ENCODE measurements at regions not wholly inside any gene's neighbourhood (a gene's known extent, or its start where the extent isn't known, plus 50 kb on each side); places are given as distances from the start of the nearest gene placed in this dataset.
A peak's percentile ranks its signal among the peaks of the same experiment; 100 is the strongest.

DNA sequence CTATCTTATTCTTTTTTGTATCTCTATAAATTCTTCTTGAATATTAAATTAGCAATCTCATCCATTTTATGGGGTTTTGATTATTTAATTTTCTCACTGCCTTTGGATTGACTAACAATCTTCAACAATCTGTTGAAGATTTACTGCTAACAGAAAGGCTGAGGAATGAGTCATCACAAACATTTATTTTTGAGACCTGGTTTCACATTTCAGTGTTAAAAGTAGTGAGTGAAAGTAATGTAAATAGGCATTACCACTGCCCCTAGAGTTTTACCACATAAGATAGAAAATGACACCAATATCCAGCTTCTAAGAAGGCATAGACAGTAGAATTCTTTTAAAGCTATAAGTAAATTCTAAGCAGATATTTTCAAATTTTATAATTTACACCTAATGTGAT, 472.8 kb downstream of the OLFM4 start:
- H3K27me3 ChIP-seq: no peaks in the 10 kb centered on the region
- no peak for DNase-seq
- no peak overlapping the region for H3K4me3 ChIP-seq
- H3K27ac ChIP-seq: no peak overlapping the region
- no peaks in the 10 kb centered on the region for H3K4me1 ChIP-seq
- H3K36me3 ChIP-seq: no peaks in the 10 kb centered on the region
- H3K9me3 ChIP-seq: peaks cover 0 to 11% (median 0%) of the 10 kb centered on the region in 4 donors
- TF ChIP-seq POLR2A (IDR thresholded peaks at IDR 0.05) (no peak), EP300 (IDR thresholded peaks at IDR 0.05) (no peak), CTCF (IDR thresholded peaks at IDR 0.05) (no peak), POLR2AphosphoS5 (IDR thresholded peaks at IDR 0.05) (no peak)
- intact Hi-C loops (cut with DNase I; ENCODE audit: low total_unique reads): no loop called here

- Histone ChIP-seq H3K4me1 (no peaks in the 10 kb centered on the region), H3K4me3 (no peak overlapping the region), H3K36me3 (no peaks in the 10 kb centered on the region), H3K27ac (no peak overlapping the region), H3K9me3 (peaks cover 0 to 7% (median 0%) of the 10 kb centered on the region in 4 donors), H3K27me3 (no peaks in the 10 kb centered on the region)
- TF ChIP-seq POLR2AphosphoS5 (IDR thresholded peaks at IDR 0.05) (no peak), EP300 (IDR thresholded peaks at IDR 0.05) (no peak), CTCF (IDR thresholded peaks at IDR 0.05) (no peak), POLR2A (IDR thresholded peaks at IDR 0.05) (no peak)
- no peak for DNase-seq
- 51 to 68% (median 67%) methylated on average over 4 of the region's 4 CpGs for WGBS, 5 donors
- intact Hi-C loops (cut with DNase I; ENCODE audit: low total_unique reads): no loop called here
Measured at GRCh38 chr13:53507741-53508140, 479.1 kb downstream of the OLFM4 start.

DNA sequence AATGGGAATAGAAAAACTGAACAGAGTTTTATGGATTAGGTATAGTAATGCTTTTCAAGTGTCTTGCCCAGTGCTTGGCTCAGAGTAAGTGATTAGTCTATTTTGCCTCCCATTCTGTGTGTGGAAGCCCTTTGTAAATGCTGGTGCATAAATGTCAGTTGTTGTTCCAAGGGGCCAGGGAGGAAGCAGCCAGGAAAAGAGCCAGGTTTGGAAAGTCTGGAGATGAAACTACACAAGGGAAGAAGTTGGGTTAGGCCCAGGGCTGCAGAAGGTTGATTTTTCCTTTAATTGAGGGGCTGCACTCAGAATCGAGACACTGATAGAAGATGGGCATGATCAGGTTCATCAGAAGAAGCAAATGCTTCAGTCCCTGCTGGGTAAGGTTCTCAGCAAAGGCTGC, 484.0 kb downstream of the OLFM4 start:
- TF ChIP-seq POLR2A (IDR thresholded peaks at IDR 0.05): no peak
- no peak for TF ChIP-seq EP300 (IDR thresholded peaks at IDR 0.05)
- no peak for TF ChIP-seq POLR2AphosphoS5 (IDR thresholded peaks at IDR 0.05)
- TF ChIP-seq CTCF (IDR thresholded peaks at IDR 0.05): no peak
- Histone ChIP-seq H3K9me3 (no peaks in the 10 kb centered on the region), H3K27ac (no peak overlapping the region), H3K4me3 (no peak overlapping the region), H3K36me3 (no peaks in the 10 kb centered on the region), H3K4me1 (no peaks in the 10 kb centered on the region), H3K27me3 (no peaks in the 10 kb centered on the region)
- WGBS, 5 donors: 25 to 56% (median 34%) methylated on average over 1 of the region's 1 CpG
- intact Hi-C loops (cut with DNase I; ENCODE audit: low total_unique reads): no loop called here
- no peak for DNase-seq

GRCh38 chr13:53513226-53513625, 484.6 kb downstream of the OLFM4 start:
- H3K4me3 ChIP-seq: no peak overlapping the region
- 46 to 61% (median 51%) methylated on average over 4 of the region's 4 CpGs for WGBS, 5 donors
- intact Hi-C loops (cut with DNase I; ENCODE audit: low total_unique reads): no loop called here
- no peaks in the 10 kb centered on the region for H3K4me1 ChIP-seq
- peak in 1 of 2 donors; percentile 7 for DNase-seq
- no peak for TF ChIP-seq CTCF (IDR thresholded peaks at IDR 0.05)
- no peak for TF ChIP-seq POLR2AphosphoS5 (IDR thresholded peaks at IDR 0.05)
- TF ChIP-seq EP300 (IDR thresholded peaks at IDR 0.05): no peak
- no peaks in the 10 kb centered on the region for H3K9me3 ChIP-seq
- no peak overlapping the region for H3K27ac ChIP-seq
- H3K27me3 ChIP-seq: no peaks in the 10 kb centered on the region
- H3K36me3 ChIP-seq: no peaks in the 10 kb centered on the region

GRCh38 chr13:53520132-53520531, 491.5 kb downstream of the OLFM4 start:
- Histone ChIP-seq H3K9me3 (no peaks in the 10 kb centered on the region), H3K27ac (no peak overlapping the region), H3K4me3 (no peak overlapping the region), H3K4me1 (no peaks in the 10 kb centered on the region), H3K36me3 (no peaks in the 10 kb centered on the region), H3K27me3 (no peaks in the 10 kb centered on the region)
- intact Hi-C loops (cut with DNase I; ENCODE audit: low total_unique reads): no loop called here
- no peak for TF ChIP-seq EP300 (IDR thresholded peaks at IDR 0.05)
- no peak for TF ChIP-seq POLR2A (IDR thresholded peaks at IDR 0.05)
- no peak for TF ChIP-seq POLR2AphosphoS5 (IDR thresholded peaks at IDR 0.05)
- no peak for TF ChIP-seq CTCF (IDR thresholded peaks at IDR 0.05)
- DNase-seq: no peak
